ENCODE measurements at regions not wholly inside any gene's neighbourhood (a gene's known extent, or its start where the extent isn't known, plus 50 kb on each side); places are given as distances from the start of the nearest gene placed in this dataset.

GRCh38 chr18:42258301-42258965, 303.4 kb downstream of the PIK3C3 start:
- no peak overlapping the region for H3K4me3 ChIP-seq (ENCODE audit: low read depth, low read length)
- DNase-seq (ENCODE audit: low read depth) = no peak
- no peak for TF ChIP-seq CTCF (conservative IDR thresholded peaks at IDR 0.05; ENCODE audit: low read depth, low read length)

DNA sequence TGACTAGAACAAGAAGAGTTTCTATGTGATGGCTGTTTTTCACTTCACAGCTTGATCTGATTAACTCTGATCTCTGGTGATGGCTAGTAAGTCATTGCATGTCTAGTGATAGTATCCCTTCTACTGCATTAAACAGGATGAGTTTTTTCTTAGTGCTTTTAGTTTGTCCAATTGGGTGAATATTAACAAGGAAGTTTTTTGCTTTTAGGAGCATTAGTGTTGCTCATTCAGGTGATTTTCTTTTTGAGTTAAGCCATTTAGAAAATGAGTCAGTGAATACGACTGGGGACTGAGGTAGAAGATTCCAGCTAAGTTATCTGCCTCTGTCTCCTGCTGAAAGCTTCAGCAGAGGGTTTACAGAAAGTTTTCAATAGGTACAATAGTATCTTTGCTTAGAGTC, 306.7 kb downstream of the PIK3C3 start:
- TF ChIP-seq CTCF (conservative IDR thresholded peaks at IDR 0.05; ENCODE audit: low read depth, low read length) = no peak
- H3K4me3 ChIP-seq (ENCODE audit: low read depth, low read length) = no peak overlapping the region

GRCh38 chr18:42264497-42264896, 309.5 kb downstream of the PIK3C3 start:
- DNase-seq (ENCODE audit: low read depth) = no peak
- TF ChIP-seq CTCF (conservative IDR thresholded peaks at IDR 0.05; ENCODE audit: low read depth, low read length) = no peak
- H3K4me3 ChIP-seq (ENCODE audit: low read depth, low read length) = no peak overlapping the region

More for the DNA sequence above, 306.7 kb downstream of the PIK3C3 start:
- no peak for DNase-seq (ENCODE audit: low read depth)

GRCh38 chr18:42268186-42268725, 313.2 kb downstream of the PIK3C3 start:
- no peak for TF ChIP-seq CTCF (conservative IDR thresholded peaks at IDR 0.05; ENCODE audit: low read depth, low read length)

GRCh38 chr18:42268798-42269197, 313.8 kb downstream of the PIK3C3 start:
- DNase-seq (ENCODE audit: low read depth) = no peak
- no peak for TF ChIP-seq CTCF (conservative IDR thresholded peaks at IDR 0.05; ENCODE audit: low read depth, low read length)
- H3K4me3 ChIP-seq (ENCODE audit: low read depth, low read length) = no peak overlapping the region

More at GRCh38 chr18:42268186-42268725, 313.2 kb downstream of the PIK3C3 start:
- H3K4me3 ChIP-seq (ENCODE audit: low read depth, low read length) = no peak overlapping the region
- DNase-seq (ENCODE audit: low read depth) = no peak

- no peak for DNase-seq (ENCODE audit: low read depth)
- TF ChIP-seq CTCF (conservative IDR thresholded peaks at IDR 0.05; ENCODE audit: low read depth, low read length) = no peak
- H3K4me3 ChIP-seq (ENCODE audit: low read depth, low read length) = no peak overlapping the region
These were observed 316.8 kb downstream of the PIK3C3 start for GRCh38 chr18:42271647-42272414.

Measured in epithelial cell of proximal tubule (primary cell).